DMS 273 (cell line): ENCODE measurements at regions not wholly inside any gene's neighbourhood (a gene's known extent, or its start where the extent isn't known, plus 50 kb on each side); places are given as distances from the start of the nearest gene placed in this dataset.
"Not testable (repeated sequence)": the region's sequence is repeated elsewhere in the genome, so short reads cannot be mapped to it uniquely, and the experiment has no call there.

Experiments used
- DNase-seq: peaks from one replicate; lab custom pipeline; 2025; ENCODE audit not compliant: unreplicated experiment; lab: John Stamatoyannopoulos, UW

GRCh38 chr18:79579807-79580497, 99.7 kb upstream of the CTDP1 start:
- no peak for DNase-seq

- no peak for DNase-seq
Observed at GRCh38 chr18:79580498-79581171, 99.0 kb upstream of the CTDP1 start.

DNA sequence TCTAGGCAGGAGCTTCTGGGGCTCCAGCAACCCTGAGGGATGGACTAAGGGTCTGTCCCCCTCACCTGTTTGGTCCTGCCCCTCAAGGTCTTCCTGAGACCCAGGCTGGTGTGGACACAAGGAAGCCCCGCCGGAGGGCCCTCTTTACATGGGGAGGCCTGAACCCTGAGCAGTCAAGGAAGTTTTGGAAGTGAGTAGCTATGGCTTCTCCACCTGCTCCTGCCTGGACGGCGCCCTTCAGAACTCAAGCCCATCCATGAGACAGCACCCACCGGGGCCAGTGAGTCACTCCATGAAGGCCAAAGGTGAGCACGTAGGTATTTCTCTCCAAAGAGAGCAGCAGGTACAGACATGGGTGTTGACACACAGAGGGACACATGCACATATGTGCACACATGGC, 98.2 kb upstream of the CTDP1 start:
- no peak for DNase-seq

GRCh38 chr18:79581911-79582310, 97.7 kb upstream of the CTDP1 start:
- DNase-seq, result no peak

DNA sequence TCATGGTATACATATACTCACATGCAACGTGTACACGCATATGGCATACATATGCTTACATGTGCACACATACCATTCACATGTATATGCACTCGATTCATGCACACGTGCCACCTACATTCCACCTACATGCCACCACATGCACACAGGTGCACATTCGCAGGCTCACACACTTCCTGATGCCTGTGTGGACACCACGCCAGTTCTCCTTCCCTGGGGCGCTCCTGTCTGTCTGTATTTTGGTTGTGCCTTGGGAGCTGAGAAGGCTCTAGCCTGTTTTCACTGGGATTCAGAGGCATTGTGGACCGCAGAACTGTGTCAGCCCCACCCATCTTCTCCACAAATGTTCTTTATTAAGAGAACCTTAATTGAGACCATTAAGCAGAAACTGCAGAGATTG, 96.6 kb upstream of the CTDP1 start:
- DNase-seq, result no peak

DNA sequence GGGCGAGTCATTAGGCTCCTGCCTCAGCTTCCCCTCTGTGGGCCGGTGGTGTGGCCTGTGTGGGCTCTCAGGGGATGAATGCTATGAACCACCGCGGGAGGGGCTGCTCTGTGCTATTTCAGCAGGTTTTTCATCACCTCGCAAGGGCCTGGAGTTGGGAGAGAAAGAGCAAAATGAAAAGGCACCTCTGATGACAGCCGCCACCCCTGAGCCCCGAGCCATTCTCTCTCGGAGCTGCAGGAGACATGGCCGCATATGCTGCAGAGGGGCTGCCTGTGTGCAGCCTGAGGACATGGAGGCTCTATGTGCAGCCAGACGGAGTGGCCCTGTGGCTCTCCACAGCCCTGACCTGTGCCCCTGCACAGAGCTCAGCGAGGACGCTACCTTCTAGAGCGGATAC, 96.2 kb upstream of the CTDP1 start:
- DNase-seq, result no peak

GRCh38 chr18:79583984-79584401, 95.6 kb upstream of the CTDP1 start:
- peak; percentile 79 for DNase-seq

GRCh38 chr18:79584491-79585394, 94.9 kb upstream of the CTDP1 start:
- peak; percentile 76 for DNase-seq

GRCh38 chr18:79585395-79586370, 93.9 kb upstream of the CTDP1 start:
- no peak for DNase-seq

GRCh38 chr18:79586436-79587225, 93.0 kb upstream of the CTDP1 start:
- no peak for DNase-seq

DNA sequence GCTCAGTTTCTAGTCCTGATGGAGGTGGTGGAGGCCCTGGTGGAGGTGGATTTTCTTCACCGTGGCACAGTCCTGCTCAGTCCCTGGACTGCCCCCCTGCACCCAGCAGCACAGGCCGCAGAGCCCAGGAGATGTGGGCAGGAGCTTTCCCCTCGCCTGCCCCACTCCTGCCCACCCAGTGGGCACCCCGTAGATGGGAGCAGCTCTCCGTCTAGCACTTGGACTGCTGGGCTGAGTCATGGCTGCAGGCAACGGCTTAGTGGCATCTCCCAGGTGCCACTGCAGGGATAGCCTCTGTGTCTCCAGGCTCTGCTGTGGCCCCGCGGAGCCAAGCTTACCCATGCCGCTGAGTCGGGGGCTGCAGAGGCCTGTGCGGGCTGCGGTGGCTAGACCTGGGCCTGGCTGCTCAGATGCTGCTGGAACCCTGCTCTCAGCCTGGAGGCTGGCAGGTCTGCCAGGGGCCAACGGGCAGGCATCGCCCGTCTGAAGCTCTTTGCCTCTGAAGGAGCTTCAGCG, 92.3 kb upstream of the CTDP1 start:
- no peak for DNase-seq

GRCh38 chr18:79587779-79588635, 91.6 kb upstream of the CTDP1 start:
- DNase-seq, result no peak

DNA sequence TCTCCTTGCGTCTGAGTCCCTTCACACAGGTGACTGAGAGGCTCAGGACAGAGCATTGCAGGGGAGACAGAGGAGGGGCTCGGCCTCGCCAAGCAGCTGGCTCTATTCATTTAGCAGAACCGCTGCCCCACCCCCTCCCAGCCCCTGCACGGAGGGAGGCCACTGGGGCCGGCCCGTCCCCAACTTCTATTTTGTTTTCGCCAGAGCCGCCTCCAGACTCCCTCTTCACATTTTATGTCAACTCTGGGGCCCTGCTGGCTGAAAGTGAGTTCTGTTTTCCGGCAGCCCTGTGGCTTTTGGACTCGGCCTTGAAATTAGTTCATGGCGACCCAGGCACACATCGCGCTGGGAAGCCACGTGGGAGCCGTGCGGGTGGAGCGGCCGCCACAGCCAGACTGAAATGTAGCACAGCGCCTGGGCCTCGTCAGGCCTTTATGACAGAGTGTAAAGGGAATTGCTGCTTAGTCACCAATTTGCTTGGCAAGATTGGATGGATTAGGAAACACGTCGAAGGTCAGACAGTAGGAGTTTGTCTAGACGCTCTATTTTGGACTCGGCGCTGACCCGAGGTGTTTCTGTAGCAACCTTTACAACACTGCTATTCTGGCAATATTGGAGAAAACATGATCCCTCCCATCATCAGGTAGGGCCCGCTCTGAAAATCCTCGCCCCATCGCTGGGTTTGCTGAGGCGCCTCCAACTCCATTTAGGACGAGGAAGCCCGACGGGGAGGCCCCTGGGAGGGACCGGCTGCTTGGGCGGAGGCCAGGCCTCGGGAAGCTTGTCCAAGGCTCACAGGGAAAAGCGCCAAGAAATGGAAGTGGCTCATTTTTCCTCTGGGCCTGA, 90.7 kb upstream of the CTDP1 start:
- peak; percentile 74 for DNase-seq

- no peak for DNase-seq
Observed at GRCh38 chr18:79589601-79590091, 90.0 kb upstream of the CTDP1 start.

DNA sequence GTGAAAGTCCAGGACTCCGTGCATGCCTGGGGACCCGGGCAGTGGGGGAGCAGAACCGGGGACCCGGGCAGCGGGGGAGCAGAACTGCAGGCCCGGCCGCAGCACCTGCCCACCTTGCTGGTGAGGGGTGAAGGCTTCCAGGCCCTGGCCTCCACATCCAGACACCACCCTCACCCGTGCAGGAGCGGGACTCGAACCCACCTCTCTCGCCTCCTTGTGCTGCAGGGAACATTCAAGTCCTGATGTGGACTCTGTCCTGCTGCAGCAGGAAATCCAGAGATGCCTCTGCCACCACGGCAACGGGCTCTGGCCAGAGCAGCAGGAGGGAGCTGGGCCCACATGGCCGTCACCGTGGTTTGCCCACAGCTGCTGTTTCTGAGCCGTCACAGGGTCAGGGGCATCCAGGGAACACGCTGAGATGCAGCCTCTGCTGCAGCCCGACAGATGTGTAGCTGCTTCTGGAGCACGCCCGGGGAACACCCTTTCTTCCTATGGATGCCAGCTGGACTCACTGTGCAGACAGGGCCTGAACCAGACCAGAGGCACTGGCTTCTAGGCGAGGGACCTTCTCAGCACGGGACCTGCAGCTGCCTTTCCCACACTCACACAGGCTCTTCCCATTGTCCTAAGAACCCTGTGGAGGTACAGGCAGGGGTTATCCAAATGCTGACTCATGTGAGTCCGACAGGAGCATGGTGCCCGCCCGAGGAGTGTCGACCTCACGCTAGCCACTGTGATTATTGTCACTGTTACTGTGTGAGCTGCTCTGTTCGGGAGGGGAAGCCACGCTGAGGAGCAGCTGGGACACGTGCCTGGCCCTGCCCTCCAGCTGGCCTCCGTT, 89.2 kb upstream of the CTDP1 start:
- DNase-seq, result peak; percentile 49

DNA sequence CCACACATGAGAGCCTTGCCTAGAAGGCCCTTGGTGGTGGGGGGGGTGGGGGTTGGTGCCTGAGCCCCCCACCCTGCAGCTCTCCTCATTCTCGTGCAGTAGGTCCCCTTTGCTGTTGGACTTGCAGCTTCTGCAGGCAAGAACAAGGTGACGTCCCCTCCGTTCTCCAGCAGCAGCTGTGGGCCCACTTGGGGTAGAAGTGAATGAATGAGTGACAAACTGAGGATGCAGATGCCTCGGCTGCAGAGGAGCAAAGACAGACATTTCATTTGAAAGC, 88.6 kb upstream of the CTDP1 start:
- DNase-seq, result no peak

DNA sequence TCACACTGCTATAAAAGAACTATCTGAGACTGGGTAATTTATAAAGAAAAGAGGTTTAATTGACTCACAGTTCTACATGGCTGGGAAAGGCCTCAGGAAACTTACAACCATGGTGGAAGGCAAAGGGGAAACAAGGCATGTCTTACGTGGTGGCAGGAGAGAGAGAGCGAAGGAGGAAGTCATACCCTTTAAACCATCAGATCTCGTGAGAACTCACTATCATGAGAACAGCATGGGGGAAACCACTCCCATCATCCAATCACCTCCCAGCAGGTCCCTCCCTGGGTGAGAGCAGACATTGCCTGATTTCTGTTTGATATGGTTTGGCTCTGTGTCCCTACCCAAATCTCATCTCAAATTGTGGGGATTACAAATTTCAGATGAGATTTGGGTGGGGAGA, 86.9 kb upstream of the CTDP1 start:
- not testable (repeated sequence) for DNase-seq
